ENCODE measurements at regions not wholly inside any gene's neighbourhood (a gene's known extent, or its start where the extent isn't known, plus 50 kb on each side); places are given as distances from the start of the nearest gene placed in this dataset.

- no peak for TF ChIP-seq GATA2 (IDR thresholded peaks at IDR 0.05; ENCODE audit: low read depth, low read length)
- no peak for TF ChIP-seq GATA3 (IDR thresholded peaks at IDR 0.05; ENCODE audit: low read depth, low read length)
Observed at GRCh38 chr12:97629382-97629781, 166.8 kb downstream of the RMST start.

Data from SH-SY5Y (cell line).